IMR-90 (cell line): ENCODE measurements at regions not wholly inside any gene's neighbourhood (a gene's known extent, or its start where the extent isn't known, plus 50 kb on each side); places are given as distances from the start of the nearest gene placed in this dataset.
"Not testable (repeated sequence)": the region's sequence is repeated elsewhere in the genome, so short reads cannot be mapped to it uniquely, and the experiment has no call there.

Experiments used
- ATAC-seq: fragments of 200-7000 bp; cut with Tn5 transposase; 2 replicates; pipeline ENCODE4 v1.9.1; 2020; ENCODE audit warnings: low read depth, mild to moderate bottlenecking, moderate library complexity
- BruUV-seq: library from RNA; stranded (reverse); fragments of 400-500 nt; replicated peaks from 2 replicates; lab custom pipeline; 2021; lab: Mats Ljungman, UMichigan
- CTCF ChIA-PET: fragments of 300-600 bp; formaldehyde crosslinking; extraction: SDS; loops from one replicate; lab custom pipeline; 2021; ENCODE audit warnings: antibody characterized with exemption; lab: Yijun Ruan, JAX
- POLR2A ChIA-PET: fragments of 300-600 bp; sonication (Branson Sonifier 250); formaldehyde crosslinking; loops from one replicate; lab custom pipeline; 2022; ENCODE audit warnings: antibody characterized with exemption; ENCODE audit not compliant: unreplicated experiment; lab: Charles Lee
- DNase-seq: peaks from one replicate; pipeline ENCODE4 v3.0.0; 2013
- H2AFZ ChIP-seq: replicated peaks from 2 replicates; pipeline ENCODE3; 2013; ENCODE audit warnings: low read length, mild to moderate bottlenecking; ENCODE audit not compliant: poor library complexity
- H2AK5ac ChIP-seq: 2 replicates; pipeline ENCODE4 v1.6.1; 2013; ENCODE audit warnings: low read depth, low read length, inconsistent platforms
- H2AK9ac ChIP-seq: replicated peaks from 2 replicates; pipeline ENCODE3; 2013; ENCODE audit warnings: mild to moderate bottlenecking, low read depth, low read length, moderate library complexity; ENCODE audit not compliant: poor library complexity
- H2BK120ac ChIP-seq: 2 replicates; pipeline ENCODE4 v1.6.1; 2013; ENCODE audit warnings: low read depth, low read length, inconsistent platforms
- H2BK15ac ChIP-seq: 3 replicates; pipeline ENCODE4 v1.6.1; 2013; ENCODE audit warnings: low read depth, low read length, inconsistent platforms
- H2BK20ac ChIP-seq: 2 replicates; pipeline ENCODE4 v1.6.1; 2013; ENCODE audit warnings: low read depth, mild to moderate bottlenecking, inconsistent platforms, low read length, moderate library complexity
- H2BK5ac ChIP-seq: 2 replicates; pipeline ENCODE4 v1.6.1; 2013; ENCODE audit warnings: mild to moderate bottlenecking, low read depth, low read length, inconsistent platforms; ENCODE audit not compliant: poor library complexity, severe bottlenecking
- H3K14ac ChIP-seq: replicated peaks from 2 replicates; pipeline ENCODE4 v1.6.1; 2013; ENCODE audit warnings: low read depth, low read length, inconsistent platforms
- H3K18ac ChIP-seq: 2 replicates; pipeline ENCODE4 v1.6.1; 2013; ENCODE audit warnings: low read depth, low read length, control low read depth
- H3K23ac ChIP-seq: 2 replicates; pipeline ENCODE4 v1.6.1; 2013; ENCODE audit warnings: low read depth, low read length, inconsistent platforms
- H3K27ac ChIP-seq: 2 replicates; pipeline ENCODE4 v1.5.1; 2013; ENCODE audit warnings: mild to moderate bottlenecking, control low read depth, low read length; ENCODE audit not compliant: insufficient read depth
- H3K27me3 ChIP-seq: 2 replicates; pipeline ENCODE4 v1.6.1; 2013; ENCODE audit warnings: low read length; ENCODE audit not compliant: control insufficient read depth, insufficient read depth
- H3K36me3 ChIP-seq: 2 replicates; pipeline ENCODE4 v1.6.1; 2013; ENCODE audit warnings: low read length, mixed read lengths; ENCODE audit not compliant: control insufficient read depth, insufficient read depth
- H3K4ac ChIP-seq: 2 replicates; pipeline ENCODE4 v1.6.1; 2013; ENCODE audit warnings: low read depth, low read length, inconsistent platforms
- H3K4me1 ChIP-seq: 2 replicates; pipeline ENCODE4 v1.6.1; 2013; ENCODE audit warnings: low read length, mixed read lengths; ENCODE audit not compliant: control insufficient read depth, insufficient read depth
- H3K4me2 ChIP-seq: 2 replicates; pipeline ENCODE4 v1.6.1; 2013; ENCODE audit warnings: low read depth, mild to moderate bottlenecking, control low read depth, low read length, moderate library complexity
- H3K4me3 ChIP-seq: 2 replicates; pipeline ENCODE4 v1.5.1; 2013; ENCODE audit warnings: low read depth, mild to moderate bottlenecking, control low read depth, low read length, moderate library complexity; ENCODE audit not compliant: insufficient read depth
- H3K56ac ChIP-seq: 2 replicates; pipeline ENCODE4 v1.6.1; 2013; ENCODE audit warnings: low read length, inconsistent platforms; ENCODE audit not compliant: insufficient read depth; ENCODE audit errors: extremely low read depth
- H3K79me1 ChIP-seq, 2 experiments: 2 replicates each; pipeline ENCODE4 v1.6.1; 2013; ENCODE audit warnings: low read length in 2 of 2, inconsistent platforms in 1 of 2, low read depth in 1 of 2
- H3K9ac ChIP-seq: 2 replicates; pipeline ENCODE4 v1.6.1; 2013; ENCODE audit warnings: low read depth, low read length, control low read depth
- H3K9me1 ChIP-seq: 2 replicates; pipeline ENCODE4 v1.6.1; 2013; ENCODE audit warnings: low read length, inconsistent platforms; ENCODE audit not compliant: insufficient read depth
- H3K9me3 ChIP-seq: 2 replicates; pipeline ENCODE4 v1.6.1; 2013; ENCODE audit warnings: low read length; ENCODE audit not compliant: control insufficient read depth, insufficient read depth
- H4K20me1 ChIP-seq: 2 replicates; pipeline ENCODE4 v1.6.1; 2013; ENCODE audit warnings: low read length, inconsistent platforms; ENCODE audit not compliant: insufficient read depth
- H4K5ac ChIP-seq: 2 replicates; pipeline ENCODE4 v1.6.1; 2013; ENCODE audit warnings: mild to moderate bottlenecking, low read depth, low read length, control low read depth
- H4K8ac ChIP-seq, 2 experiments: 2 replicates each; pipeline ENCODE4 v1.6.1; 2013; ENCODE audit warnings: low read depth in 2 of 2, low read length in 2 of 2, control low read depth in 1 of 2, inconsistent platforms in 1 of 2
- H4K91ac ChIP-seq: 2 replicates; pipeline ENCODE4 v1.6.1; 2013; ENCODE audit warnings: low read depth, low read length, inconsistent platforms; ENCODE audit not compliant: insufficient read depth
- WGBS, 2 experiments: methylation state at CpG; one replicate each; pipeline versions ENCODE4 v1.1.5 to v1.1.7; 2013; ENCODE audit warnings: missing lambda C conversion rate in 2 of 2; ENCODE audit not compliant: insufficient read length in 1 of 2; ENCODE audit errors: extremely low coverage in 2 of 2; 5-methylcytosine and 5-hydroxymethylcytosine counted together
- dilution Hi-C: fragments of 300-500 bp; cut with HindIII; formaldehyde crosslinking; loops from one replicate; pipeline ENCODE4 v1.14.3; 2018; ENCODE audit warnings: low sequenced_read_pairs; ENCODE audit not compliant: unreplicated experiment
- in situ Hi-C: fragments of 300-500 bp; cut with MboI; formaldehyde crosslinking; loops from 3 replicates; pipeline ENCODE4 v1.14.3; 2019; ENCODE audit warnings: low sequenced_read_pairs, inconsistent platforms, mixed read lengths
- intact Hi-C: fragments of 100-400 bp; cut with micrococcal nuclease; formaldehyde crosslinking; loops from 2 replicates; pipeline ENCODE4 v1.10.0; 2022

GRCh38 chr5:179449950-179450349, 100.4 kb upstream of the RUFY1 start:
- not testable (repeated sequence) for H2BK120ac ChIP-seq, BruUV-seq, H3K4ac ChIP-seq

DNA sequence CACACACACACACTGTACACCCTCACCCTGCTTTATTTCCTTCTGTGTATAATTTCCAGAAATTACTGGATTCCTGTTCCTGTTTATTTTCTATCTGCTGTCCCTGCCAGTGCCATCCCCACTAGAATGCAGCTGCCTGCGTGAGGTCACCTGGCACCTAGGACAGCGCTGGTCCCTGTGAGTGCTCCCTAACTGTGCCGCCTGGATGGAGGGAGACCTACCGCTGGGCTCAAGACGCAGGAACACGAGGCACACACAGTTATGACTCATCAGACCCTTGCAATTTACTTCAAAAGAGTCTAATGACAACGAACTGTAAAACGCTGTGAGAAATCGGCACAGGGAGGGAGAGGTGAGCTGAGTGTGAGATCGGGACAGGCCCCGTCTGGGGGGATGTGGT, 102.1 kb upstream of the RUFY1 start:
- H3K4me3 ChIP-seq, H3K9me1 ChIP-seq, H3K18ac ChIP-seq, H3K27ac ChIP-seq, H3K23ac ChIP-seq, H3K56ac ChIP-seq, in situ Hi-C loops, H3K4me1 ChIP-seq, H2BK15ac ChIP-seq, H4K8ac ChIP-seq, POLR2A ChIA-PET, ATAC-seq, H3K27me3 ChIP-seq, H3K4me2 ChIP-seq, H3K4ac ChIP-seq, H3K14ac ChIP-seq, H4K20me1 ChIP-seq, H4K5ac ChIP-seq, DNase-seq, BruUV-seq, H3K9ac ChIP-seq, CTCF ChIA-PET, H4K91ac ChIP-seq, intact Hi-C loops, H2AK9ac ChIP-seq, H2BK20ac ChIP-seq, H2AFZ ChIP-seq, H3K36me3 ChIP-seq, H2AK5ac ChIP-seq, H2BK5ac ChIP-seq, H2BK120ac ChIP-seq, H3K9me3 ChIP-seq, H3K79me1 ChIP-seq, dilution Hi-C loops: not testable (repeated sequence)
- no CpG with 5 or more reads among the region's 11 CpGs for WGBS, 2 experiments

More at GRCh38 chr5:179449950-179450349, 100.4 kb upstream of the RUFY1 start:
- H2BK20ac ChIP-seq, H2AK9ac ChIP-seq, H2AFZ ChIP-seq, ATAC-seq, H3K27me3 ChIP-seq, H3K4me1 ChIP-seq, H2AK5ac ChIP-seq, H4K20me1 ChIP-seq, dilution Hi-C loops, H3K36me3 ChIP-seq, H3K4me2 ChIP-seq, H3K27ac ChIP-seq, H3K4me3 ChIP-seq, intact Hi-C loops, H3K9me1 ChIP-seq, H3K9me3 ChIP-seq, H3K18ac ChIP-seq, H4K8ac ChIP-seq, CTCF ChIA-PET, H3K14ac ChIP-seq, H2BK15ac ChIP-seq, H3K79me1 ChIP-seq, H3K56ac ChIP-seq, POLR2A ChIA-PET, H3K9ac ChIP-seq, DNase-seq, in situ Hi-C loops, H3K23ac ChIP-seq, H4K91ac ChIP-seq, H4K5ac ChIP-seq, H2BK5ac ChIP-seq: not testable (repeated sequence)
- WGBS, 2 experiments: no CpG with 5 or more reads among the region's 4 CpGs
